ENCODE measurements at regions not wholly inside any gene's neighbourhood (a gene's known extent, or its start where the extent isn't known, plus 50 kb on each side); places are given as distances from the start of the nearest gene placed in this dataset.

- TF ChIP-seq CTCF (IDR thresholded peaks at IDR 0.05; ENCODE audit: unreplicated experiment): no peak
- Mint-ChIP-seq H3K27ac (ENCODE audit: unreplicated experiment) (no peak overlapping the region), H3K9me3 (ENCODE audit: unreplicated experiment) (no peaks in the 10 kb centered on the region), H3K4me3 (ENCODE audit: unreplicated experiment) (no peak overlapping the region), H3K36me3 (ENCODE audit: low read depth, unreplicated experiment) (no peaks in the 10 kb centered on the region), H3K27me3 (ENCODE audit: unreplicated experiment) (no peaks in the 10 kb centered on the region), H3K4me1 (ENCODE audit: unreplicated experiment) (no peaks in the 10 kb centered on the region)
- no peak for DNase-seq (ENCODE audit: low spot score)
These were observed 485.2 kb downstream of the EIPR1 start for GRCh38 chr2:2892378-2892777.

GRCh38 chr2:2890901-2891300, 486.7 kb downstream of the EIPR1 start:
- no peaks in the 10 kb centered on the region for H3K9me3 Mint-ChIP-seq (ENCODE audit: unreplicated experiment)
- no peak for DNase-seq (ENCODE audit: low spot score)
- no peak for TF ChIP-seq CTCF (IDR thresholded peaks at IDR 0.05; ENCODE audit: unreplicated experiment)
- H3K4me1 Mint-ChIP-seq (ENCODE audit: unreplicated experiment): no peaks in the 10 kb centered on the region
- H3K4me3 Mint-ChIP-seq (ENCODE audit: unreplicated experiment): no peak overlapping the region
- H3K36me3 Mint-ChIP-seq (ENCODE audit: low read depth, unreplicated experiment): no peaks in the 10 kb centered on the region
- no peaks in the 10 kb centered on the region for H3K27me3 Mint-ChIP-seq (ENCODE audit: unreplicated experiment)
- no peak overlapping the region for H3K27ac Mint-ChIP-seq (ENCODE audit: unreplicated experiment)

GRCh38 chr2:2890246-2890645, 487.4 kb downstream of the EIPR1 start:
- Mint-ChIP-seq H3K36me3 (ENCODE audit: low read depth, unreplicated experiment) (no peaks in the 10 kb centered on the region), H3K4me3 (ENCODE audit: unreplicated experiment) (no peak overlapping the region), H3K4me1 (ENCODE audit: unreplicated experiment) (no peaks in the 10 kb centered on the region), H3K9me3 (ENCODE audit: unreplicated experiment) (no peaks in the 10 kb centered on the region), H3K27me3 (ENCODE audit: unreplicated experiment) (no peaks in the 10 kb centered on the region), H3K27ac (ENCODE audit: unreplicated experiment) (no peak overlapping the region)
- no peak for DNase-seq (ENCODE audit: low spot score)
- TF ChIP-seq CTCF (IDR thresholded peaks at IDR 0.05; ENCODE audit: unreplicated experiment): no peak

- H3K9me3 Mint-ChIP-seq (ENCODE audit: unreplicated experiment): no peaks in the 10 kb centered on the region
- H3K27me3 Mint-ChIP-seq (ENCODE audit: unreplicated experiment): no peaks in the 10 kb centered on the region
- H3K4me3 Mint-ChIP-seq (ENCODE audit: unreplicated experiment): no peak overlapping the region
- no peak for DNase-seq (ENCODE audit: low spot score)
- no peak for TF ChIP-seq CTCF (IDR thresholded peaks at IDR 0.05; ENCODE audit: unreplicated experiment)
- H3K27ac Mint-ChIP-seq (ENCODE audit: unreplicated experiment): no peak overlapping the region
- no peaks in the 10 kb centered on the region for H3K4me1 Mint-ChIP-seq (ENCODE audit: unreplicated experiment)
- H3K36me3 Mint-ChIP-seq (ENCODE audit: low read depth, unreplicated experiment): no peaks in the 10 kb centered on the region
These were observed 488.0 kb downstream of the EIPR1 start for GRCh38 chr2:2889646-2890045.

- H3K27me3 Mint-ChIP-seq (ENCODE audit: unreplicated experiment): no peaks in the 10 kb centered on the region
- H3K36me3 Mint-ChIP-seq (ENCODE audit: low read depth, unreplicated experiment): no peaks in the 10 kb centered on the region
- TF ChIP-seq CTCF (IDR thresholded peaks at IDR 0.05; ENCODE audit: unreplicated experiment): no peak
- no peaks in the 10 kb centered on the region for H3K9me3 Mint-ChIP-seq (ENCODE audit: unreplicated experiment)
- no peak overlapping the region for H3K27ac Mint-ChIP-seq (ENCODE audit: unreplicated experiment)
- no peak for DNase-seq (ENCODE audit: low spot score)
- no peaks in the 10 kb centered on the region for H3K4me1 Mint-ChIP-seq (ENCODE audit: unreplicated experiment)
- H3K4me3 Mint-ChIP-seq (ENCODE audit: unreplicated experiment): no peak overlapping the region
These were observed 488.5 kb downstream of the EIPR1 start for GRCh38 chr2:2889141-2889540.

Data from endothelial cell (in vitro differentiated cells).